GM18520 (cell line): ENCODE measurements at regions not wholly inside any gene's neighbourhood (a gene's known extent, or its start where the extent isn't known, plus 50 kb on each side); places are given as distances from the start of the nearest gene placed in this dataset.

ENCODE experiments used
- ATAC-seq: cut with Tn5 transposase; IDR thresholded peaks from one replicate; pipeline ENCODE4 v1.9.1; 2021; ENCODE audit not compliant: unreplicated experiment

DNA sequence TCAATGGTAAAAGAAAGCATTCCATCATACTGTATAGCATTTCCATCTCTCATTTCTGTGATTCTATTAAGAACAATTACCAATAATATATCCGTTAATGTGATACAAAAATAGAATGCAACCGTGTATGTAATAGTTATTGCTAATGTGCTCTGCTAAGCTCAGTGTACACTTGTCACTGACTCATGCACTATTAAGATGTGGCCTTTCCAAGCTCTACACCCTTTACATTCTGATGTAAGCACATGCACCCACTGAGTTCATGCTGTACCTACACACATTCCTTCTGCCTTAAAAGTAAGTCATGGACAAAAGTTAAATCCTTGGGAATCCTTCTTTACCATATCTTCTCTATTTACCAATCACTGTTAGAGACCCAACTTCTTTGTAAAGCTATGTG lies 319.1 kb downstream of the ZSWIM6 start:
- no peak for ATAC-seq

- ATAC-seq, result no peak
Observed at GRCh38 chr5:61652916-61653315, 320.9 kb downstream of the ZSWIM6 start.

- no peak for ATAC-seq
Observed at GRCh38 chr5:61653807-61654580, 321.9 kb downstream of the ZSWIM6 start.

DNA sequence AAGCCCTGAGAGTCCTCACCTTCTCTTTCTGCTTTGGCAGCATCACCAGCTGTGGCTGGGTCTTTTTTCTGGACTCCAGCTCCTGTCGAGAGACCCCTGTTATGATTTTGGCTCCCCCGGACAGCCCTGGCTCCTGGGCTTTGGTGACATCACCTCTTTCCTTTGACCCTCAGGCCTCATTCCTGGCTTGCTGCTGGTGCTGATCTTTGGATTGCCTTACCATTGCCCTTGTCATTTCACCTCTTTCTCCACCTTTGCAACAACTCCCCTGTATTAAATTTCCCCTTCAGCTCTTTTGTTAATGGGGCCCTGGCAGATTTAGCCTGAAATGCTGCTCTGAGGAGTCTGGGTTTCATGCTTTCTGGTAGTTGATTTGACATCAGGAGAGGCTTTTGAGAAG lies 322.8 kb downstream of the ZSWIM6 start:
- ATAC-seq, result no peak

DNA sequence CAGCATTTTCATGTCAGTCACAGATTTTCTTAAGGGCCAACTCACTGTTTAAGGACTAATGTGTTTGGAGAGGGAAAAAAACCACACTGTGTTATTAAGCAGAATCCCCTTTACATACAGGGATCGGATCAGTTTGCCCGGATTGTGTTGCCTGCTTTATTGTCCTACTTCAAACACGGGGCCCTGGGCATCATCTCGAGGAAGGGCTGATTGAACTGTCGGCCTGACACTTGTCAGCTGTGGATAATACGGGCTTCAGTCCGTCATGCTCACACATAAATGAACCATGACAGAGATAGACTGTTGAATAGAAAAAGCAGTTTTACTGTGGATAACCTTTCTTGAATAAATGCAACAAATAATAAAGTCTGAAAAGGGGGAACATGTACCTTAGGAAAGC lies 325.0 kb downstream of the ZSWIM6 start:
- no peak for ATAC-seq

- ATAC-seq, result no peak
Observed at GRCh38 chr5:61657686-61658085, 325.6 kb downstream of the ZSWIM6 start.

- no peak for ATAC-seq
Observed at GRCh38 chr5:61658592-61659008, 326.5 kb downstream of the ZSWIM6 start.

DNA sequence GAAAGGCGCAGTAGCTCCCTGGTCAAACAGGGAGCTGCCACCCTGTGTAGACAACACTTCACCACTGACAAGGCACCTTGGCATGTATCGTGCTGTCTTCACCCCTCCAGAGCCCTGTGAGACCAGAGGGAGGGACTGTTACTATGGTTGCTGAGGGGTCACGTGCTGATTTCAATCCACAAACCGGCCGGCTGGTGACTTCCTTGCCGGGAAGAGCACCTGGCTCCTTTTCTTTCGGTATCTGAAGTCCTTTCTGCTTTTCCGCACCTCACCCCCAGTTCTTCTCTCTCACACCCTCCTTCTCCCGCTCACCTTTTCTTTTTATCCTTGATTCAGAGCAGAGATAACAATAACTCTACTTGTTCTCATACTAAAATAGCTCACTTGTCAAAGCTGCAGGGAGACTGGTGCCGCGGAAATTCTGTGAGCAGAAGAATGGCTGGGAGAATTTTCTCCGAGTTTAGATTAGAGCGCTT lies 327.2 kb downstream of the ZSWIM6 start:
- ATAC-seq, result no peak

DNA sequence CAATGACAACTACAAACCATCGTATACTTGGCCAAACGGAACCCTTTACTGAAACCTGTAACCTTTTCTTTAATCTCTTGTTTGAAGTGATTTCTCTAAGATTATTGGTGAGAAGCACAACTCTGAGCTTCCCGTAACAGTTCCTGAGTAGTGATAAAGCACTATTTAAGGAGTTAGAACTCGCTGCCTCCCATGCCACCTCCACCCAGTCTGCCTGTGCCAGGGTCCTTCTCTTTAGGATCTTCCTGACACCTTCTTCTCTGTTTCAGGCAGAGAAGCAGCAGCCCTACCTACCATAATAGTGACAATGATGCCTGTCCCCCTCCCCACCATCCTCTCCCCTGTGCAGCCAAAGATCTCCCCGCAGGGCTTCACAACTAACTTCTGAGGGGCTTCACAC lies 330.6 kb downstream of the ZSWIM6 start:
- ATAC-seq, result no peak

DNA sequence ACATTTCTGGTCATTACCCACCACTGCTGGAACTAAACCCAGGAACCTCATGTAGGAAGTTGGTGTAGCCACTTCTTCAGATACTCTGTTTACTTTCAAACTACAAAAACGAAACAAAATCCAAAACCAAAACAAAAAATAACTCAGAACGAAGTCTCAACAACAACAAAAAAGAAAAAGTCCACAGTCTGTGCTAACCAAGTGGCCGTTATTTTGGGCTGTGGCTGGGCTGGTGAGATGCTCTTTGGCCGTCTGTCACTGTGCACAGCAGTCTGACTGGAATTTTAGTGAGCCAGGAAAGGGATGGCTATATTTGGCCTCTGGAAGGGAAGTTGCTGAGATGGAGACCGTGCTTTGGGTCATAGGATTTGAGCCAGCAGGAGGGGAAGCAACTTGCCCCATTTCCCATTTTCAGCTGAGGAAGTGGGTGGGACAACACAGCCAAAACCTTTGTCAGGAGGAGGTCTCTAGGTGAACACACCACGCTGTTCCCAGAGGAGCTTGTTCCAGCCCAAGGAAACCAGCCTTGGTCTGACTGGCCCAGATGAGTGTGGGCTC lies 334.1 kb downstream of the ZSWIM6 start:
- ATAC-seq, result no peak

DNA sequence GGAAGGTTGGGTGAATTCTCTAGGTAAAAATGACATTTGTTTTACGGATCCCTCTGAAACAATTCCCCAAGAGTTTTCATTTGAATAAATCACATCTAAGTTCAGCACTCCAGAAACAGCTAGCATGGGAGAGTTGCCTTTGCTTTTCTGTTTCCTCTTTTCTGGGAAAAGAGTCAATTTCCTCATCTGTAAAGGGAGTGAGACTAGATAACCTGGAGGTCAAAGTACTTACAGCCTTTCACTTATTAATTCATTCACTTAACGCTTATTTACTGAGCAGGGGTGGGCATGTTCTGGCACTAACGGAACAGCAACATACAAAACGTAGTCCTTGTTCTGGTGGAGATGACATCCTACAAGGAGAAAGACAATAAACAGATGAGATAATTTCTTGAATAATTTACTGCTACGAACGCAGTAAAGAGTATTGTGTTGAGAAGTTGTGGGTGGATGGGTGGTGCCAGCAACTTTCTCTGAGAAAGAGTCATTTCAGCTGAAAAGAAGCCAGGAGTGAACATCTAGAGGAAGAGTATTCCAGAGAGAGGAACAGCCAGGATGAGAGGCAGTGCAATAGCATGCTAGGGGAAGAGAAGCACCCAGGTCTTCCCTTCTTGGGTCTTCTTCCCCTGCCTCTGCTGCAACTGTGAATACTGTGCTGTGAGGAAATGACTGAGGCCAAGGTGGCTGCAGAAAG lies 335.6 kb downstream of the ZSWIM6 start:
- no peak for ATAC-seq

- no peak for ATAC-seq
Observed at GRCh38 chr5:61669531-61669930, 337.5 kb downstream of the ZSWIM6 start.

- no peak for ATAC-seq
Observed at GRCh38 chr5:61670941-61671340, 338.9 kb downstream of the ZSWIM6 start.

DNA sequence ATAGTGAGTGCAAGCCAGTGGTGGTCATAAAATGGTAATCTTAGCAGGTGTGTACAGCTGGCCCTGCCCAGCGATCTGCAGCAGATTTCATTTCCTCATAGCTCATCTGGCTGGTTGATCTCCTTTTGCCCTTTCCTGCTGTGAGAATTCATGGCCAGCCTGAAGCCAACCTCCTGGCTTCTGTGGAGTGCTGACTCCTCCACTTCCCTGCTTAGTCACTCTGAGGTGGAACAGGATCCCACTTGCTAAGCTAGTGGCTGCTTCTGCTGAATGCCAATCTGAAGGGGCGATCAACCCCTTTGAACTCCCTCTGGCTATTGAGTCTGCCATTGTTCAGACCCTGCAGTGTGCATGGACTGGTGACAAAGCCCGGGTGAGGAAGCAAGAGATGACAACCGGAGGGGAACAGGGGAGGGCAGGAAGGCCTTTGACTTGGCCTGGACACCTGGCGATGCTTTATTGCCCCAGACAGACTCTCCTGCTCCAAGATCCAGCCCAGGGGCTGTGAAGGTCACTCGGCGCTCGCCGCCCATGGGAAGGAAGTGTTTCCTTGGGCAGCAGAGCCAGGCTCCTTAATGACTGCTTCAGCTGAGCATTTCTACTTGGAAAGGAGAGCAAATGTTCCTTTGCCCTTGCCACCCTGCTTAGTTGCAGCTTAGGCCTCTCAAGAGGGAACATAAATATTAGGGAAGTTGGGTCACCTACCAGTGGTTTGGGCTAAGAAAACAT lies 341.1 kb downstream of the ZSWIM6 start:
- ATAC-seq, result no peak

DNA sequence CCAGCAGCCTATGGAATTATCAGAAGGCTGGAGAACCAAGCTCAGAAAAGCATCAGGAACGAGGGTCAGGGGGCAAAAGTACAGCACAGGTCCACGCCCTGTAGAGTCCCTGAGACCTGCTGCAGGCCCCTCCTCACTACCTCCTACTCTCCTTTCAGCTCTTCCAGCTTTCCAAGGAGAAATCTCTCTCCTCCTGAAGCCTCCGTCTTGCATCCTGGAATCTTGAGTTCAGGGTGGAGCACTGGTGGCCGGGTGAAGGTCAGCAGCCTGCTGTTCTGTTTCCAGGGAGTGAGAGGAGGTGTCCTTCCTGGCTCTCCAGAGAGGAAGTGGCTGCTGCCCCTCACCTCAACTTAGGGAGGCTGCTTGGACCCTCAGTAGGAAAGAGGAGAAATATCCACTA lies 342.3 kb downstream of the ZSWIM6 start:
- no peak for ATAC-seq

DNA sequence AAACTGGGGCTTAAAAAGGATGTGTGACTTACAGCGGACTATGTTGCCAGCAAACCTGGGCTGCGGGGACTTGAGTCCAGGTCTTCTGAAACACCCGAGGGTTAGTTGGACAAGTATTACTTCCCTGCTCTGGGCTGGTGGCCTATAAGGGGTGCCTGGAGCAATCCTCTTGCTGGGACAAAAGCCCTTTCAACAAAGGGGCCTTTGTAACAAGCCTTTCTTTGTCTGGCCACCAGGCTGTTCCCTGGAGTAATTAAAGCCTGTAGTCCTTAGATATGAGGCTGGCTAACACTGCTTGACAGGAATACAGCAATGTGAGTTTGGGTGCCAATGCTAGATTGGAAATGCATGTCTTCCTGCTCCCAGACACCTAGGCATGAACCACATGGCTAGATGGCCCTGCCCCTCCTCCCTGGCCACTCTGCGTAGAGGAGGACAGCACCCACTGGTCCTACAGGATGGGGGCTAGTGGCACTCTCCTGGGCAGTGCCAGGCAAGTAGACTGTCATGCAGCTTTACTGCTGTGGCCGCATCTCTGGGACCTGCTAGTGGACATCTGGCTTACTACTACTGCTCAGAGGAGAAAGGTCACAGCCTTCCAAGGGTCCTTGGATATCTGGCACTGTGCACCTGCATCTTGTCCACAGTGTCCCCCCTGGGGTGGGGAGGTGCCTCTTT lies 343.1 kb downstream of the ZSWIM6 start:
- ATAC-seq, result no peak

GRCh38 chr5:61677220-61677619 lies 345.2 kb downstream of the ZSWIM6 start:
- no peak for ATAC-seq

DNA sequence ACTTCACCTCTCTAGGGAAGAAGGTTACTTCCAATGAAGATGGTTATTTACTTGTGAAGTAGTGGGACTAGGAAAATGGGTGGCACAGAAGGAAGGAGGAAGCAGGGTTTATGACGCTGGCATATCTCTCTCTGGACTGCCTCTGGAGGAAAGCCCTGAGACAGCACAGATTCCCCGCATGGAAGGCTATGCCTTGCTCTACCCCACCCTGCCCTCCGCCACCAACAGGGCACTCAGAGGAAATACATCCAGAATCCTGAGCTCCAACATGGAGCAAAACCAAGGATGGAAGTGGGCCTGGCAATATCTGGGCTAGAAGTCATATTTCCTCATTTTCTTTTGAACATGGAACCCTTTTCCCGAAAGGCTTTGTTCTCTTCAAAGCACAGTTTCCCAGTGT lies 346.9 kb downstream of the ZSWIM6 start:
- no peak for ATAC-seq

- no peak for ATAC-seq
Observed at GRCh38 chr5:61679562-61679961, 347.5 kb downstream of the ZSWIM6 start.

DNA sequence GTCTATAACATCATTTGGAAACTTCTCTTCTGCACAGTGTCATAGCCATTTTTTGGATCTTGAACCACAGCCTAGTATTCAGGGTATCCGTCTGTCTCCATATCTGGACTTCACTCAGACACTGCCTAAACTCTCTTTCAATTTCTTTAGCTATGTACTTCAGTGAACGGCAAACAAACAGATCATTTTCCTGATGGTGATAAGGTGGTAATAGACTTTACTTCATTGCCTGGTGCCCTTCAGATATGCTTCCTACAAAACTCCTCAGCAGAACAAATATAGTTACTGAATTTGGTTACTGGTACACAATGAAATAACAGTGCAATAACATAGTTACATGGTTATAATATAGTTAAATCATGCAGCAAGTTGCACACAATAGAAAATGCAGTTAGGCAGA lies 348.2 kb downstream of the ZSWIM6 start:
- ATAC-seq, result no peak

- no peak for ATAC-seq
Observed at GRCh38 chr5:61683148-61683547, 351.1 kb downstream of the ZSWIM6 start.
